HT1080 (cell line): ENCODE measurements at regions not wholly inside any gene's neighbourhood (a gene's known extent, or its start where the extent isn't known, plus 50 kb on each side); places are given as distances from the start of the nearest gene placed in this dataset.

Experiments
- DNase-seq: peaks from one replicate; pipeline ENCODE4 v3.0.0-alpha.2; 2015; ENCODE audit warnings: low read depth

DNA sequence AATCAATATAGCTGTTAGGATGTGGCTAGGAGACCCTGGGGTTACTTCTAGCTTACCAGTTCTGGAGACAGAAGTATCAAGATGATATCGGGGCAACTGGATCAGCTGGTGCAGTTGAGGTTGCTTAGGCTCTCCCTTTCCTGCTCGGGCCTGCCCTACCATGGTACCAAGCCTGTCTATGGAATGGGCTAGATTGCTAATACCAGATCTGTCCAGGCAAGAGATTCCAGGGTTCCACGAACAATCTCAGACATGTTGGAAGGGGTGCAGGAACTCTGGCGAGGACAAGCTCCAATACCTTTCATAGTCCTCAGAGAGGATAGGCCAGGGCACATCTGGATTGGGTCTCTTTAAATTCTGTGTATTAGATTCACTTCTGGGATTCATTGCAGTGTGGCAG, 53.8 kb downstream of the ADM start:
- DNase-seq = no peak

- DNase-seq = no peak
Measured at GRCh38 chr11:10359171-10359570, 54.3 kb downstream of the ADM start.

GRCh38 chr11:10360835-10361234, 56.0 kb downstream of the ADM start:
- DNase-seq = no peak

GRCh38 chr11:10365045-10365444, 60.2 kb downstream of the ADM start:
- DNase-seq = no peak

GRCh38 chr11:10366568-10367331, 61.9 kb downstream of the ADM start:
- DNase-seq = peak; percentile 87

DNA sequence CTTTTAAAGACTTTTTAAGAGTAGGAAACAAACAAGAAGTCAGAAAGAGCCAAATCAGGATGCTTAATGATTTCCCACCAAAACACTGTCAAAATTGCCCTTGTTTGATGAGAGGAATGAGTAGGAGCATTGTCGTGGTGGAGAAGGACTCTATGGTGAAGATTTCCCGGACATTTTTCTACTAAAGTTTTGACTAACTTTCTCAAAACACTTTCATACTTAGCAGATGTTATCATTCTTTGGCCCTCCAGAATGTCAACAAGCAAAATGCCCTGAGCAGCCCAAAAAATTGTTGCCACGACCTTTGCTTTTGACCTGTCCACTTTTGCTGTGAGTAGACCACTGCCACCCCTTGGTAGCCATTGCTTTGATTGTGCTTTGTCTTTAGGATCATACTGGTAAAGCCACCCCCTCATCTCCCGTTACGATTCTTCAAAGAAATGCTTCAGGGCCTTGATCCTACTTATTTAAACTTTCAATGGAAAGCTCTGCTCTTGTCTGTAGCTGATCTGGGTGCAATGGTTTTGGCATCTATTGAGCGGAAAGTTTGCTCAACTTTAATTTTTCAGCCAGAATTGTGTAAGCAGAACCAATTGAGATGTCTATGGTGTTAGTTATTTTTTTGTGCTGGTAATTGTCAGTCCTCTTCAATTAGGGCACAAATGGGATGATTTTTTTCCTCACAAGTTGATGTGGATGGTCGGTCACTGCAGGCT, 67.2 kb downstream of the ADM start:
- DNase-seq = no peak

- no peak for DNase-seq
Measured at GRCh38 chr11:10373340-10373739, 68.5 kb downstream of the ADM start.

DNA sequence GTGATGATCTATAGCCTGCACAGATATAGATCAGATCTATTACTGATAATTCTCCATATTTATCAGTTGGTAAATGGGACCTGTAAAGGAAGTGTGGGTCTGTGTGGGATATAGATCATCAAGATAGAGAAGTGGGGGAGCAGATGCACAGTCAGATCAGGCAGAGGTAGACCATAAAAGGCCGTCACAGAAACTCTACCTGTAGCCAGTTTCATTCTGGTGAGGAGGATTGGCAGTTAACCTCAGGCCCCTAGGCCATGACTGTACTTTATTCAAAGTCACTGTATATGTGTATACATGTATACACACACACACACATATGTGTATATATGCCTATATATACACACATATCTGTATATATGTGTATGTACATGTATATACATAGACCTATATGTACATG, 69.1 kb downstream of the ADM start:
- DNase-seq = no peak

GRCh38 chr11:10374386-10374785, 69.5 kb downstream of the ADM start:
- DNase-seq = no peak

- peak; percentile 94 for DNase-seq
Measured at GRCh38 chr11:10375280-10375971, 70.6 kb downstream of the ADM start.

DNA sequence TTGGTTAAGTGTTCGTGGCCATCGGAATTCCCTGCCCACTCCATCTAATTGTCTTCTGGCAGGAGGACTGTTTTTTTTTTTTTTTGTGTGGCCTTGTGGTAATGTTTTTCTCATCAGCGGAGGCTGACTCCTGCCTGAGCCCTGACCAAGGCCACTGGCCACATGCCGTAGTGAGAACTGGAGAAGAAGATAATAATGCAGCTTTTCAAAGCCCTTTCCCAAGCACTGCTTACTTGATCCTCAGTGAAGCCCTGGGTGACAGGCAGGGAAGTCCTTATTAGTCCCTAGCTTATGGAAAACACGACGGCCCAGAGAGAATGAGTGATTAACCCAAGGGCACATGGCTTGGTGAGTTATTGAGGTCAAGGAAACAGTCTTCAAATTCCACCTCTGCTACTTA, 71.2 kb downstream of the ADM start:
- DNase-seq = no peak

DNA sequence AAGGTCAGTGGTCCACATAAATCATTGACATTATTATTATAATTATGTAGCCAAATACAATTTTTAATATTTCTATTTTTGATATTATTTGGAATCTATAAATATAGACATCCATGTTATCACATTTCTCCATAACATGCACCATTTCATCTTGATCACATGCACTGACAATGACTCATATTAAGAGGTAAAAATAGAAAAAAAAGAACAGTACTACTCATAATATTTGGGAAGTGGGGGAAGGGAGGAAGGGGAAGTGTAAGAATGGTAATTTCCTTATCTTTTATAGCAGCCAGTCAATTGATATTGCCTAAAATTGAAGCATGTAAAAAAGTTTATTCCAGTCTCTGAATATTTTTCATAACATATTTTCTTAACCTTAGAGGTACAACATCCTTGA, 72.3 kb downstream of the ADM start:
- DNase-seq = no peak

DNA sequence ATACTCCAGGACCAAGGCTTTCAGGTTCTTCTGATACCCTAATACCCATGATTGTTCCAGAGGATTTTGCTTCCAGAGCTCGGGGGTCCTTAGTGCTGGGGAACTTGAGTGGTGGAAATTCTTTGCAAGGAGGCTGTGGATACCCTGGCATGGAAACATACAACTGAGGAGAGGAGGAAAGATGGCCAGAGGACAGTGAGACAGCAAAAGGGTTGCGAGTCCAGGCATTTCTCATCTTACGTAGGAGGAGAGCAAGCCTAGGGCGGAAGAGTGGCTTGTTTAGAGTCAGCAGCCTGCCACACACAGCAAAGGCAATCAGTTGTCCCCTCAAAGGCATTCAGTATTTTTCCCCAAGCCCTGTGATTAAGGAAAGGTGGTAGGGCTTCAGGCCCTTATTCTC, 73.5 kb downstream of the ADM start:
- DNase-seq = no peak

DNA sequence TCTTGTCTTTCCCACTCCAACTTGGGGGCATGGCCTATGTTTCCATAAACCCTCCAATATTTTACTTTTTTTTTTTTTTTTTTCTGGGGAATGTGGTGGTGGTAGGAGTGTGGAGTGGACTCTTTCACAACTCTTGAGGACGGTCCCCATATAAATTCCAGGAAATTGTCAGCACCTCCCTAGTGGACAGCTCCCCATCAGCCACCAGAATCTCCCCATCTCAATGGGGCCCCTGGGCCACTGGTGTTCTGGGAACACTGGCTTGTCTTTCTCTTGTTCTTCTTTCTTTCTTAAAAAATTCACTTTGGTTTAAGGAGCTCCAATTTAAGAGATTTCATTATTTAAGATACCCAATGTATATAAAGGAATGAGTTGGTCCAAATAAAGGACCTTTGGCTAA, 74.1 kb downstream of the ADM start:
- no peak for DNase-seq

- DNase-seq = peak; percentile 36
Measured at GRCh38 chr11:10379426-10379825, 74.6 kb downstream of the ADM start.

DNA sequence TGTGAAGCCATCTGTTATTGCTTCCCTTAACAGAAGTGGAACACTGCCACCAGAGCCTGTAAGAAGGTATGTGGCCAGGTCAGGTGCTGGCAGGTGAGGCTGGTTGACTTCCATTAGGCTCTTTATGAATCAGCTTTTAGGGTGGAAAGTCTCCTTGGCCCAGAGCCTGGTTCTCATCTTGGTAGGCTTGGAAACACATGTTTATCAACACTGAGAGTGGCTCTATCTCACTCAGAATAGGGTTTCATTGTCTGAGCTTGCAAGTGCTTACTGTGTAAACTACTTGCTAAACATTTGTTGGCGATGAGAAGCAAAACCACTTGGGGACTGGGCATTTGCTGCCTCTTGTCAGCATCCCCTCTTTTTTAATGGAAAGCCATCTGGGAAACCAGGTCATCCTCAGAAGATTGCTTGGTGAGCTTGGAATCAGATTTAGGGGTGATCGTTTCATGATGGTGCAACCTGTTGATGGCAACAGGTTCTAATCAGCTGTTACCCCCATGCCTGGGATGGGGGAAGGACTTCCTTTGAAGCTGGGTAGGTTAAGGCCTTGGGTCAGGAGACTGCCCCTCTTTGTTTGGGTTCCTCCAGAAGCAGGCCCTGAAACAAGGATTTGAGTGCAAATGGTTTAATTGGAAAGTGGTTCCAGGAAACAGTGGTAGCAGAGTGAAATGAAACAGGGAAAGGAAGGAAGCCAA, 75.0 kb upstream of the AMPD3 start:
- no peak for DNase-seq

- no peak for DNase-seq
Measured at GRCh38 chr11:10380921-10381320, 74.1 kb upstream of the AMPD3 start.

DNA sequence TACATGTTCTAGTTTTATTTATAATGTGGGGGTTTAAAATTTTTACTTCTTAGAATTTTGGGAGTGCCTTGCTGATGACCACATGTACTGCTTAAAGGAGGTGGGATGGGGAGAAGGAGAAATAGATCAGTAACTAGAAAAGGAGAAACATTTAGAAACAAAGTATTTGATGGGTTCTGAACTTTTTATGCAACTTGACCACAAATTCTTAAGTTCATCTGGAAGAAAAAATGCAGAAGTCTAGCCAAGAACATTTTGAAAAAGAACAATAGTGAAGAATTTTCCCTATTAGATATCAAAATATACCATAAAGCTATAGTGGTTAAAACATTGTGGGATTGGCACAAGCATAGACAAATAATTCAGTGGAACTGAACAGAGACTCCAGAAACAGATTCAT, 73.3 kb upstream of the AMPD3 start:
- DNase-seq = no peak

- peak; percentile 40 for DNase-seq
Measured at GRCh38 chr11:10382518-10382917, 72.5 kb upstream of the AMPD3 start.

GRCh38 chr11:10385696-10386095, 69.4 kb upstream of the AMPD3 start:
- DNase-seq = no peak

GRCh38 chr11:10386361-10386760, 68.7 kb upstream of the AMPD3 start:
- DNase-seq = no peak

GRCh38 chr11:10386861-10387205, 68.2 kb upstream of the AMPD3 start:
- DNase-seq = no peak
